ENCODE measurements at regions not wholly inside any gene's neighbourhood (a gene's known extent, or its start where the extent isn't known, plus 50 kb on each side); places are given as distances from the start of the nearest gene placed in this dataset.

GRCh38 chr11:11788063-11788710 lies 53.6 kb upstream of the USP47 start:
- no peak for TF ChIP-seq POLR2A (IDR thresholded peaks at IDR 0.05; ENCODE audit: low read depth, low read length)
- TF ChIP-seq, protein P1, sequence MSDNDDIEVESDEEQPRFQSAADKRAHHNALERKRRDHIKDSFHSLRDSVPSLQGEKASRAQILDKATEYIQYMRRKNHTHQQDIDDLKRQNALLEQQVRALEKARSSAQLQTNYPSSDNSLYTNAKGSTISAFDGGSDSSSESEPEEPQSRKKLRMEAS (IDR thresholded peaks at IDR 0.05; ENCODE audit: insufficient read depth, insufficient read length), result no peak
- TF ChIP-seq POLR2AphosphoS5 (IDR thresholded peaks at IDR 0.05; ENCODE audit: insufficient read depth, low read depth, low read length), result no peak
- TF ChIP-seq CTCF (IDR thresholded peaks at IDR 0.05; ENCODE audit: extremely low read depth in 1 of 2, insufficient read depth in 1 of 2, low read depth in 1 of 2, low read length in 2 of 2), result no peak
- TF ChIP-seq EZH2 (IDR thresholded peaks at IDR 0.05; ENCODE audit: borderline replicate concordance, low read depth, low read length, severe bottlenecking), result no peak
- no peak for TF ChIP-seq FOS (IDR thresholded peaks at IDR 0.05; ENCODE audit: borderline replicate concordance, insufficient read depth, low read length)
- TF ChIP-seq JUN (IDR thresholded peaks at IDR 0.05; ENCODE audit: borderline replicate concordance, insufficient read depth, insufficient read length, low read depth), result no peak
- no peak for TF ChIP-seq MYC (IDR thresholded peaks at IDR 0.05; ENCODE audit: low read depth, low read length)
- no peak for TF ChIP-seq GATA2 (IDR thresholded peaks at IDR 0.05; ENCODE audit: insufficient read depth, insufficient read length, low read depth, low read length)

Data from endothelial cell of umbilical vein (primary cell).